ENCODE measurements at regions not wholly inside any gene's neighbourhood (a gene's known extent, or its start where the extent isn't known, plus 50 kb on each side); places are given as distances from the start of the nearest gene placed in this dataset.

DNA sequence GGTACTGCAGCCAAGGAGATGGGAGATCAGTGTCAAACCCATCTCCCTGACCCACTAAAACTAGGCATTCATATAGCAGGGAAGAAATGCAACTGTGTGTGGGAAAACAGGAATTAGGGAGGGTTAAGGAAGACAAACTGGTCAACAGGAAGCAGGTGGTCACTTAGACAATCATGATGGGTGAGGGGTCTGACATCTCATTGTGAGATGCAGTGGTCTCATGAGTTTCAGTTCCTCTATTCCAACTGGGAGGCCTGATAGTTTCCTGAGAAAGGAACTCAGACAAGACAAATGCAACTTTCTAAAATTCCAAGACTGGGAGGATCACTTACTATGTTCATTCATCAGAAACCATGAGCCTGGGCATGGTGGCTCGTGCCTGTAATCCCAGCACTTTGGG is 361.4 kb upstream of the C16orf82 start:
- TF ChIP-seq EZH2 (IDR thresholded peaks at IDR 0.05; ENCODE audit: insufficient read depth, poor library complexity, severe bottlenecking) (no peak), EZH2phosphoT487 (IDR thresholded peaks at IDR 0.05; ENCODE audit: insufficient read depth, low read depth) (no peak)
